Mononuclear cell (primary cell): ENCODE measurements at regions not wholly inside any gene's neighbourhood (a gene's known extent, or its start where the extent isn't known, plus 50 kb on each side); places are given as distances from the start of the nearest gene placed in this dataset.
"Not testable (repeated sequence)": the region's sequence is repeated elsewhere in the genome, so short reads cannot be mapped to it uniquely, and the experiment has no call there.

Experiments used
- H3K27me3 ChIP-seq: 2 replicates; pipeline ENCODE4 v1.6.0; 2011; ENCODE audit warnings: low read length, control low read depth; ENCODE audit not compliant: insufficient read depth
- H3K4me1 ChIP-seq: 2 replicates; pipeline ENCODE4 v1.5.1; 2011; ENCODE audit warnings: mild to moderate bottlenecking, low read length, control low read depth; ENCODE audit not compliant: insufficient read depth
- H3K4me3 ChIP-seq: 2 replicates; pipeline ENCODE4 v1.5.1; 2011; ENCODE audit warnings: mild to moderate bottlenecking, low read length, moderate library complexity
- H3K9me3 ChIP-seq: 2 replicates; pipeline ENCODE4 v1.5.1; 2011; ENCODE audit warnings: low read depth, mild to moderate bottlenecking, control low read depth, low read length

- H3K27me3 ChIP-seq, H3K4me1 ChIP-seq, H3K4me3 ChIP-seq, H3K9me3 ChIP-seq: not testable (repeated sequence)
Measured at GRCh38 chr9:96054248-96054647, 178.8 kb downstream of the ERCC6L2 start.

GRCh38 chr9:96052686-96053085, 177.2 kb downstream of the ERCC6L2 start:
- Histone ChIP-seq H3K27me3 (no peaks in the 10 kb centered on the region), H3K4me3 (no peak overlapping the region), H3K4me1 (no peaks in the 10 kb centered on the region), H3K9me3 (no peaks in the 10 kb centered on the region)

- H3K4me1 ChIP-seq, result no peaks in the 10 kb centered on the region
- no peaks in the 10 kb centered on the region for H3K9me3 ChIP-seq
- H3K27me3 ChIP-seq, result no peaks in the 10 kb centered on the region
- H3K4me3 ChIP-seq, result no peak overlapping the region
Measured at GRCh38 chr9:96051423-96051822, 175.9 kb downstream of the ERCC6L2 start.

GRCh38 chr9:96050861-96051155, 175.3 kb downstream of the ERCC6L2 start:
- no peaks in the 10 kb centered on the region for H3K27me3 ChIP-seq
- no peaks in the 10 kb centered on the region for H3K4me1 ChIP-seq
- H3K9me3 ChIP-seq, result no peaks in the 10 kb centered on the region
- H3K4me3 ChIP-seq, result no peak overlapping the region

- Histone ChIP-seq H3K4me3 (no peak overlapping the region), H3K27me3 (no peaks in the 10 kb centered on the region), H3K9me3 (no peaks in the 10 kb centered on the region), H3K4me1 (no peaks in the 10 kb centered on the region)
Measured at GRCh38 chr9:96050048-96050860, 174.8 kb downstream of the ERCC6L2 start.

DNA sequence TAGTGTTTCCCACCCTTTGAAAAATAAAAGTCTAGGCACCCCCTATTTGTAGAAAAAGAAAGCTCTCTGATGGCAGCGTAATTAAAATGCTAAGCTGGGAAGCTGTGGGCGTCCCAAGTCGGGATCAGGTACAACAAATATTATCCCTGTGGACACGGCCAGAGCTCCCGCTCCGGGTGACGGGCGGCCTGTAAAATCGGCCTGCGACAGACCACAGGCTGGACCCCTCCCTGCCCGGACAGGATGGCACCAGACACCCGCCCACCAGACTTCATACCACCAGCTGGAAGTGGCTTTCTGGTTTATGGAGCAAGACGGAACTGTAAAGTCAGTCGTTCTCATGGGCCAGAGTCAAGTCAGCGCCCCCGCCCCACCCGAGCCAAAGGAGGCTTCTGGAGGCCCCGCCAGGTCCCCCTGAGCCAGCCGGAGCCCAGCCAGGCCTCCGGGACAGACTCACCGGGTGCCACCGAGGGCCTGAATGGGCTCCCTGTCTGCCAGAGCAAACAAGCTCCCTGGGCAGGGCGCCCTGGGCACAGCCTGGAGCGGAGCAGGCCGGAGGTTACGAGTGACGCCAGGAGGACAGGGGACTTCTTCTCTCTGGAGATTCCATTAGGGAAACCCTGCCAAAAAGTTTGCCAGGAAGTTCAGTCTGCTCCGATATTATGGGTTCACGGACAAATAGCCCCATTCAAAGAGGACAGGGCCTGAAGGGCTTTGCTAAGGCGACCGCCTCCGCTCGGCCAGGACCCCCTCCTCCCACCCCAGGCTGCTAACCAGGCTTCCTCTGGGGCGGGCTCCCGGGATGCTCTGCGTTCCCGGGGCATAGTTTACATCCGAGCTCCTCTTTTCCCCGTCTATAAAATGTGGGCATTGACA, 173.7 kb downstream of the ERCC6L2 start:
- Histone ChIP-seq H3K9me3 (no peaks in the 10 kb centered on the region), H3K27me3 (no peaks in the 10 kb centered on the region), H3K4me1 (no peaks in the 10 kb centered on the region), H3K4me3 (no peak overlapping the region)

- Histone ChIP-seq H3K4me3 (no peak overlapping the region), H3K27me3 (no peaks in the 10 kb centered on the region), H3K9me3 (no peaks in the 10 kb centered on the region), H3K4me1 (no peaks in the 10 kb centered on the region)
Measured at GRCh38 chr9:96048104-96048955, 172.8 kb downstream of the ERCC6L2 start.

GRCh38 chr9:96047741-96048103, 172.2 kb downstream of the ERCC6L2 start:
- H3K4me3 ChIP-seq, result no peak overlapping the region
- H3K4me1 ChIP-seq, result no peaks in the 10 kb centered on the region
- H3K9me3 ChIP-seq, result no peaks in the 10 kb centered on the region
- H3K27me3 ChIP-seq, result no peaks in the 10 kb centered on the region

DNA sequence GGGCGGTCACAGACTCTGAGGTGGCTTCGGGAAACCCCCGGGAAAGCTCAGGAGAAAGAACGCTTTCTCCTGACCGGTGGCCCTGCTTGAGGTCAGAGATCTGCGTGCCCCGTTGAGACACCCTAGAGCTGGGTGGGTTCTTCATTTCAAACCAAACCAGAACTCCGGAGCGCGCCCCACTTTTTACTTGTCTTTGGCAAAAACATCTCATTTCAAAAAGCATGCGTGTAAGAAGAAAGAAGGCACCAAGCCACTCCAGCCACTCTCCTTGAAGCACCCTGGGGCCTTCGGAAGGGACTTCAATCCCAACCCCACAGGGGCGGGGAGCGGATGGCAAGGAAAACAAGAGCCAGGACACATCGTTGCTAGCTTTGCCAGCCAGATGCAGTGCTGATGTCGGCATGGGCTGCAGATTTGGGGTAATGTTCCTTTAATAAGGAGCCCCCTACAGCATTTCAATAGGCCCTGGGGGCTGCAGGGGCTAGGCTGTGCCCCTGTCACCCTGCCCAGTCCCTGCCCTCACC, 171.7 kb downstream of the ERCC6L2 start:
- H3K27me3 ChIP-seq, result no peaks in the 10 kb centered on the region
- H3K4me1 ChIP-seq, result no peaks in the 10 kb centered on the region
- H3K4me3 ChIP-seq, result no peak overlapping the region
- H3K9me3 ChIP-seq, result no peaks in the 10 kb centered on the region

DNA sequence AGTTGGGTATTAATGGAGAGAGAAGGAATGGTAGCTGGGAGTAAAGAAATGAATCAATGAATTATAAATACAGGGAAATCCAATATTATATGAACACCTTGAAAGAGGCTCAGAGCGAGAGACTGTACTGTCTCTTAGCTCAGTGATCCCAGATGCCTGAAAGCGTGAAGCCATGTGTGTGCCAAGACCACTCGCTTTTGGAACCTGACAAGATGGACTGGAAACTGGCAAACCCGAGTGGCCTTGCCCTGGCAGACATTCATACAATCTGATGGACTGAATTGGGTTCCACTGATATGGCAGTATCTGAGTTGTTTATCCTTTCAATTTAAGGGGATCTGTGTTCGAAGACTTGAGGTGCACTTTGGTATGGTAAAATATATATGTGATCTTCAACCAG, 170.3 kb downstream of the ERCC6L2 start:
- Histone ChIP-seq H3K4me3 (no peak overlapping the region), H3K9me3 (no peaks in the 10 kb centered on the region), H3K4me1 (no peaks in the 10 kb centered on the region), H3K27me3 (no peaks in the 10 kb centered on the region)

- H3K4me1 ChIP-seq, result no peaks in the 10 kb centered on the region
- no peaks in the 10 kb centered on the region for H3K27me3 ChIP-seq
- H3K9me3 ChIP-seq, result no peaks in the 10 kb centered on the region
- no peak overlapping the region for H3K4me3 ChIP-seq
Measured at GRCh38 chr9:96044401-96044800, 168.9 kb downstream of the ERCC6L2 start.

GRCh38 chr9:96040591-96041461, 165.3 kb downstream of the ERCC6L2 start:
- H3K9me3 ChIP-seq, result no peaks in the 10 kb centered on the region
- H3K27me3 ChIP-seq, result no peaks in the 10 kb centered on the region
- H3K4me1 ChIP-seq, result no peaks in the 10 kb centered on the region
- no peak overlapping the region for H3K4me3 ChIP-seq

GRCh38 chr9:96038914-96039313, 163.4 kb downstream of the ERCC6L2 start:
- no peaks in the 10 kb centered on the region for H3K27me3 ChIP-seq
- H3K4me3 ChIP-seq, result no peak overlapping the region

GRCh38 chr9:96038271-96038670, 162.8 kb downstream of the ERCC6L2 start:
- no peak overlapping the region for H3K4me3 ChIP-seq
- H3K4me1 ChIP-seq, result no peaks in the 10 kb centered on the region
- no peaks in the 10 kb centered on the region for H3K27me3 ChIP-seq
- H3K9me3 ChIP-seq, result no peaks in the 10 kb centered on the region

More at GRCh38 chr9:96038914-96039313, 163.4 kb downstream of the ERCC6L2 start:
- H3K9me3 ChIP-seq, result no peaks in the 10 kb centered on the region
- no peaks in the 10 kb centered on the region for H3K4me1 ChIP-seq
